H1 (cell line): ENCODE measurements at regions not wholly inside any gene's neighbourhood (a gene's known extent, or its start where the extent isn't known, plus 50 kb on each side); places are given as distances from the start of the nearest gene placed in this dataset.

Source experiments
- CTCF ChIA-PET: fragments of 300-600 bp; sonication (Branson Sonifier 250); formaldehyde crosslinking; loops from one replicate; lab custom pipeline; 2021; ENCODE audit not compliant: partially characterized antibody; lab: Charles Lee
- POLR2A ChIA-PET: fragments of 300-600 bp; sonication (Branson Sonifier 250); formaldehyde crosslinking; loops from one replicate; lab custom pipeline; 2021; ENCODE audit warnings: inconsistent platforms; ENCODE audit not compliant: partially characterized antibody; lab: Charles Lee
- DNase-seq, 2 experiments: peaks; one replicate each; pipeline versions ENCODE4 v3.0.0 to v3.0.0-alpha.2; 2010 to 2022; ENCODE audit warnings: low spot score in 2 of 2, low read depth in 1 of 2, mixed read lengths in 1 of 2
- FAIRE-seq: peaks from 2 replicates; lab custom pipeline; 2011; peaks lifted over from hg19 to GRCh38; lab: Jason Lieb, UNC
- H2AFZ ChIP-seq: 2 replicates; pipeline ENCODE4 v1.8.1; 2012; ENCODE audit warnings: low read length, inconsistent platforms
- H2AK5ac ChIP-seq: 2 replicates; pipeline ENCODE4 v1.6.1; 2013; ENCODE audit warnings: low read depth, low read length
- H2BK120ac ChIP-seq: replicated peaks from 2 replicates; pipeline ENCODE3; 2013; ENCODE audit warnings: low read depth, low read length, inconsistent platforms
- H2BK12ac ChIP-seq: 2 replicates; pipeline ENCODE4 v1.6.1; 2013; ENCODE audit warnings: low read depth, low read length
- H2BK15ac ChIP-seq: 2 replicates; pipeline ENCODE4 v1.6.1; 2013; ENCODE audit warnings: low read length
- H2BK20ac ChIP-seq: 2 replicates; pipeline ENCODE4 v1.6.1; 2013; ENCODE audit warnings: low read length
- H2BK5ac ChIP-seq: 2 replicates; pipeline ENCODE4 v1.6.1; 2013; ENCODE audit warnings: low read depth, low read length
- H3K14ac ChIP-seq: 2 replicates; pipeline ENCODE4 v1.6.1; 2013; ENCODE audit warnings: inconsistent platforms; ENCODE audit not compliant: insufficient read length
- H3K18ac ChIP-seq: 2 replicates; pipeline ENCODE4 v1.6.1; 2013; ENCODE audit warnings: low read length; ENCODE audit errors: extremely low read depth
- H3K23ac ChIP-seq: 2 replicates; pipeline ENCODE4 v1.6.1; 2013; ENCODE audit warnings: inconsistent platforms; ENCODE audit not compliant: insufficient read length
- H3K23me2 ChIP-seq: 2 replicates; pipeline ENCODE4 v1.6.1; 2013; ENCODE audit warnings: low read depth, low read length
- H3K27ac ChIP-seq: 2 replicates; pipeline ENCODE4 v1.6.1; 2011; ENCODE audit warnings: low read depth, low read length, inconsistent platforms
- H3K27me3 ChIP-seq, 4 experiments: replicated peaks in 1 of 4; 1 replicate in 1 of 4; 2 replicates in 3 of 4; pipeline versions ENCODE4 v1.6.1 to v1.8.1; 2011 to 2013; ENCODE audit warnings: low read length in 3 of 4, mild to moderate bottlenecking in 3 of 4, inconsistent platforms in 2 of 4, mixed read lengths in 2 of 4, moderate library complexity in 1 of 4; ENCODE audit not compliant: control insufficient read depth in 3 of 4, insufficient read depth in 3 of 4; ENCODE audit errors: extremely low read depth in 1 of 4
- H3K36me3 ChIP-seq, 4 experiments: 2 replicates each; pipeline versions ENCODE4 v1.6.1 to v1.8.1; 2011 to 2013; ENCODE audit warnings: mild to moderate bottlenecking in 4 of 4, low read length in 3 of 4, moderate library complexity in 2 of 4, control low read depth in 1 of 4, inconsistent platforms in 1 of 4; ENCODE audit not compliant: insufficient read depth in 4 of 4, control insufficient read depth in 2 of 4
- H3K4ac ChIP-seq: replicated peaks from 2 replicates; pipeline ENCODE3; 2013; ENCODE audit warnings: low read length, low read depth, mixed read lengths, inconsistent platforms; ENCODE audit not compliant: insufficient read length
- H3K4me1 ChIP-seq, 4 experiments: replicated peaks in 1 of 4; 1 replicate in 1 of 4; 2 replicates in 3 of 4; pipeline versions ENCODE4 v1.6.1 to v1.8.1; 2011 to 2013; ENCODE audit warnings: low read length in 3 of 4, inconsistent platforms in 2 of 4, mixed read lengths in 1 of 4; ENCODE audit not compliant: insufficient read depth in 4 of 4, control insufficient read depth in 3 of 4
- H3K4me2 ChIP-seq, 2 experiments: 2 replicates each; pipeline versions ENCODE4 v1.6.1 to v1.8.1; 2011 to 2013; ENCODE audit warnings: low read depth in 2 of 2, low read length in 2 of 2, control low read depth in 1 of 2, inconsistent platforms in 1 of 2, mild to moderate bottlenecking in 1 of 2; ENCODE audit not compliant: insufficient read depth in 1 of 2
- H3K4me3 ChIP-seq, 4 experiments: fragments of 200-600, 300-600 bp in 1 of 4; sonication (generic), shearing (Covaris generic), sonication (Bioruptor Twin) in 1 of 4; 2 replicates each; pipeline versions ENCODE4 v1.5.1 to v1.8.1; 2011 to 2016; ENCODE audit warnings: low read length in 4 of 4, low read depth in 3 of 4, control low read depth in 2 of 4, inconsistent platforms in 2 of 4, mild to moderate bottlenecking in 2 of 4, mixed read lengths in 1 of 4, moderate library complexity in 1 of 4; ENCODE audit not compliant: insufficient read depth in 2 of 4; ENCODE audit errors: extremely low read depth in 1 of 4
- H3K56ac ChIP-seq: replicated peaks from 2 replicates; pipeline ENCODE3; 2013; ENCODE audit warnings: low read depth, mild to moderate bottlenecking, mixed read lengths, low read length, inconsistent platforms; ENCODE audit not compliant: insufficient read length
- H3K79me1 ChIP-seq: 2 replicates; pipeline ENCODE4 v1.6.1; 2013; ENCODE audit warnings: low read depth, low read length, control low read depth
- H3K79me2 ChIP-seq, 2 experiments: 2 replicates each; pipeline versions ENCODE4 v1.6.1 to v1.8.1; 2012 to 2013; ENCODE audit warnings: low read length in 2 of 2, mild to moderate bottlenecking in 2 of 2, inconsistent platforms in 1 of 2; ENCODE audit not compliant: insufficient read depth in 2 of 2, control insufficient read depth in 1 of 2
- H3K9ac ChIP-seq, 4 experiments: replicated peaks in 1 of 4; 1 replicate in 1 of 4; 2 replicates in 3 of 4; pipeline versions ENCODE4 v1.6.1 to v1.8.1; 2011 to 2013; ENCODE audit warnings: low read depth in 3 of 4, low read length in 3 of 4, control low read depth in 2 of 4, mild to moderate bottlenecking in 2 of 4, moderate library complexity in 2 of 4, inconsistent platforms in 1 of 4; ENCODE audit errors: extremely low read depth in 1 of 4
- H3K9me3 ChIP-seq, 2 experiments: 2 replicates each; pipeline versions ENCODE4 v1.6.1 to v1.8.1; 2012 to 2013; ENCODE audit warnings: mild to moderate bottlenecking in 2 of 2, moderate library complexity in 2 of 2, control low read depth in 1 of 2, inconsistent platforms in 1 of 2, low read depth in 1 of 2, low read length in 1 of 2, mixed read lengths in 1 of 2; ENCODE audit not compliant: insufficient read depth in 2 of 2
- H4K20me1 ChIP-seq, 2 experiments: replicated peaks in 1 of 2; 2 replicates each; pipeline versions ENCODE3 to v1.8.1; 2011 to 2013; ENCODE audit warnings: inconsistent platforms in 2 of 2, low read length in 2 of 2, mild to moderate bottlenecking in 1 of 2; ENCODE audit not compliant: insufficient read depth in 2 of 2, control insufficient read depth in 1 of 2
- H4K5ac ChIP-seq: 2 replicates; pipeline ENCODE4 v1.6.1; 2013; ENCODE audit warnings: low read length, low read depth, mixed read lengths, inconsistent platforms; ENCODE audit not compliant: insufficient read length
- H4K8ac ChIP-seq: 2 replicates; pipeline ENCODE4 v1.8.0; 2013; ENCODE audit warnings: mild to moderate bottlenecking, moderate library complexity, low read length, inconsistent platforms; ENCODE audit not compliant: insufficient read depth; ENCODE audit errors: extremely low read depth
- H4K91ac ChIP-seq: replicated peaks from 2 replicates; pipeline ENCODE3; 2013; ENCODE audit warnings: low read length, mixed read lengths, inconsistent platforms; ENCODE audit not compliant: insufficient read length
- BACH1 ChIP-seq: IDR thresholded peaks from 2 replicates; pipeline ENCODE4 v1.6.1; 2012; ENCODE audit warnings: low read length, improper control_type of control experiment
- BRCA1 ChIP-seq: IDR thresholded peaks from 2 replicates; pipeline ENCODE4 v1.6.1; 2012; ENCODE audit warnings: low read depth, low read length, improper control_type of control experiment
- JUN ChIP-seq: IDR thresholded peaks from 2 replicates; pipeline ENCODE4 v1.6.1; 2011; ENCODE audit warnings: low read depth, mild to moderate bottlenecking, improper control_type of control experiment, low read length
- NRF1 ChIP-seq: IDR thresholded peaks from 2 replicates; pipeline ENCODE4 v1.6.1; 2011; ENCODE audit warnings: mild to moderate bottlenecking, low read depth, low read length, improper control_type of control experiment
- RFX5 ChIP-seq: IDR thresholded peaks from 2 replicates; pipeline ENCODE4 v1.6.1; 2011; ENCODE audit warnings: low read depth, low read length, improper control_type of control experiment, borderline replicate concordance
- RXRA ChIP-seq: IDR thresholded peaks from 2 replicates; pipeline ENCODE4 v1.6.1; 2011; ENCODE audit warnings: low read depth, mild to moderate bottlenecking, low read length, moderate library complexity; ENCODE audit not compliant: insufficient read depth
- SIN3A ChIP-seq, 2 experiments: IDR thresholded peaks in 1 of 2; conservative IDR thresholded peaks in 1 of 2; 2 replicates each; pipeline ENCODE4 v1.6.1; 2011 to 2012; ENCODE audit warnings: low read length in 2 of 2, improper control_type of control experiment in 1 of 2, low read depth in 1 of 2, mild to moderate bottlenecking in 1 of 2
- SP1 ChIP-seq: IDR thresholded peaks from 2 replicates; pipeline ENCODE4 v1.6.1; 2011; ENCODE audit warnings: low read depth, low read length
- SUZ12 ChIP-seq: fragments of 200-600 bp; sonication (generic); IDR thresholded peaks from 2 replicates; pipeline ENCODE4 v1.6.1; 2012; ENCODE audit warnings: mild to moderate bottlenecking, inconsistent platforms, low read length, moderate library complexity, mixed read lengths
- TAF1 ChIP-seq: IDR thresholded peaks from 2 replicates; pipeline ENCODE4 v1.6.1; 2011; ENCODE audit warnings: mild to moderate bottlenecking, low read depth, low read length
- TCF12 ChIP-seq: IDR thresholded peaks from 2 replicates; pipeline ENCODE4 v1.6.1; 2011; ENCODE audit warnings: low read depth, mild to moderate bottlenecking, low read length
- WGBS, 2 experiments: shearing (Covaris generic) in 1 of 2; methylation state at CpG; one replicate each; pipeline versions ENCODE4 v1.1.6 to v1.1.7; 2013 to 2015; ENCODE audit warnings: low lambda C conversion rate in 2 of 2, mixed read lengths in 2 of 2, inconsistent platforms in 1 of 2, low coverage in 1 of 2, missing lambda C conversion rate in 1 of 2; ENCODE audit not compliant: insufficient replicate concordance in 2 of 2, insufficient coverage in 1 of 2, insufficient read length in 1 of 2; ENCODE audit errors: extremely low coverage in 1 of 2, missing lambda C conversion rate in 1 of 2; 5-methylcytosine and 5-hydroxymethylcytosine counted together

- no peak for TF ChIP-seq TCF12
- TF ChIP-seq TAF1 = no peak
- no peak for TF ChIP-seq SIN3A (conservative IDR thresholded peaks at IDR 0.05 in 1 of 2, IDR thresholded peaks at IDR 0.05 in 1 of 2; ENCODE audit: low read depth in 1 of 2, low read length in 2 of 2)
- TF ChIP-seq NRF1 = no peak
- no peak for TF ChIP-seq BACH1
- TF ChIP-seq RFX5 = no peak
- TF ChIP-seq SP1 = no peak
- no peak for TF ChIP-seq BRCA1
- TF ChIP-seq JUN = no peak
- TF ChIP-seq RXRA = no peak
- TF ChIP-seq SUZ12 = no peak
- TF ChIP-seq, all 59 proteins: peak for 0
- Histone ChIP-seq H4K91ac (no peak overlapping the region), H3K56ac (no peak overlapping the region), H2BK5ac (no peak overlapping the region), H2AK5ac (no peak overlapping the region), H3K4me1 (no peaks in the 10 kb centered on the region), H4K5ac (no peak overlapping the region), H3K4me2 (no peak overlapping the region), H4K20me1 (no peaks in the 10 kb centered on the region), H3K23ac (no peak overlapping the region), H3K27me3 (no peaks in the 10 kb centered on the region), H3K27ac (no peak overlapping the region), H3K4me3 (no peak overlapping the region), H3K18ac (no peak overlapping the region), H2BK20ac (no peak overlapping the region), H3K14ac (no peak overlapping the region), H2BK120ac (no peak overlapping the region), H3K4ac (no peak overlapping the region), H2BK15ac (no peak overlapping the region), H3K9me3 (no peaks in the 10 kb centered on the region), H2BK12ac (no peak overlapping the region), H4K8ac (no peak overlapping the region), H3K36me3 (no peaks in the 10 kb centered on the region), H3K9ac (no peak overlapping the region), H3K23me2 (peaks cover 1% of the 10 kb centered on the region; the same call in 1 of the 2 replicates), H3K79me1 (no peaks in the 10 kb centered on the region), H2AFZ (no peak overlapping the region), H3K79me2 (no peaks in the 10 kb centered on the region)
- CTCF ChIA-PET = no interaction called here
- POLR2A ChIA-PET = no interaction called here
- no peak for FAIRE-seq
- 97% methylated on average over 3 of the region's 3 CpGs; no CpG with 5 or more reads in 1 of the 2 experiments for WGBS, 2 experiments
- no peak for DNase-seq
Measured at GRCh38 chr9:11828201-11828600, 865.0 kb upstream of the TYRP1 start.
